ENCODE measurements at regions not wholly inside any gene's neighbourhood (a gene's known extent, or its start where the extent isn't known, plus 50 kb on each side); places are given as distances from the start of the nearest gene placed in this dataset.
"Not testable (repeated sequence)": the region's sequence is repeated elsewhere in the genome, so short reads cannot be mapped to it uniquely, and the experiment has no call there.

DNA sequence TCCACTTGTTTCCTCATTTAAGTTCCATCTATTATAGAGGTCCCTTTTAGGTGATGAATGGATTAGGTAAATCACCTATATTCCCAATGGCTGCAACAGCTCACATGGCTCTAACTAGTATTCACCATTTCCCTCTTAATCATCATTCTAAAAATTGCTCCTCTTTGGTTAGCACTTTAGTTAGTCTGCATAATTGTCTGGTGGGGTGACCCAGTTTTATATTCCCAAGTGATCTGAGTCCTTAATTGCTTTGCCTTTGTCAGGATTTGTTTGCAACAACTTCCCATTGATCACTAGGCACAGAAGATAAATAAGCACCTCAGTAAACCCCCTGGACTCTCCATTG, 395.2 kb downstream of the RAB38 start:
- ChIA-PET CTCF (no interaction called here), POLR2A (no interaction called here)

DNA sequence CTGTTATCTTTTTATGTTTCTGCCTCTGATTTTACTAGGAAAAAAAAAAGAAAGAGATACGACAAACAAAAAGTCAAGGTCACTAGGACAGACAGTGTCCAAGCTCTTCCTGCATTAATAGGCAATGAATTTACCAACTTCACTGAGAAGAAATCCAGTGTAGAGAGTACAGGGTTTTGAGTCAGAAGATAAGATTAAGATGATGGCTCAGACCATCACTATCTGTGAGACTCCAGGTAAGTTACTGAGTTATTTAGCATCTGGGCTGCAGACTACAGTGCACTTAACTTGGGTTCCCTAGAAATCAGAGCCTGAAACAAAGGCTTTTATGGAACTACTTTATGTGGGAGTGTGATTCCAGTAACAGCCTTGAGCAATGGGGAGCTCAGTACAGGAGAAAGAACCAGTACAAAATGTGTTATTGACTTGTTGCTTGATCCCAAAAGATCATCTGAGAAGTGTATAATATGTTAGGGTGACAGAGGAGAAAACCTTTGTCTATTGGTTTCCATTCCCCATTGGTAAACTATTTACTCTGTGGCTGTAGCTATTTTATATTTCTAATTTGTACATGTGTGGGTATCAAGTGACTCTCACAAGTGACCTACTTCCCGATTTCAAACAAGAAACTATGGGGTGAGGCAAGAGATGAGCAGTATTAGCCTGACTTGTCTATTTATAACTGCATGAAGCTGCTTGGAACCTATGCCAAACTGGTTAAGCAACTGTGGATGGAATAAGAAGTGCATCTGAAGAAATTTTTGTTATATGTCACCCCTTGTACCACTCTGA, 395.8 kb downstream of the RAB38 start:
- POLR2A ChIA-PET, result no interaction called here
- CTCF ChIA-PET, result no interaction called here

DNA sequence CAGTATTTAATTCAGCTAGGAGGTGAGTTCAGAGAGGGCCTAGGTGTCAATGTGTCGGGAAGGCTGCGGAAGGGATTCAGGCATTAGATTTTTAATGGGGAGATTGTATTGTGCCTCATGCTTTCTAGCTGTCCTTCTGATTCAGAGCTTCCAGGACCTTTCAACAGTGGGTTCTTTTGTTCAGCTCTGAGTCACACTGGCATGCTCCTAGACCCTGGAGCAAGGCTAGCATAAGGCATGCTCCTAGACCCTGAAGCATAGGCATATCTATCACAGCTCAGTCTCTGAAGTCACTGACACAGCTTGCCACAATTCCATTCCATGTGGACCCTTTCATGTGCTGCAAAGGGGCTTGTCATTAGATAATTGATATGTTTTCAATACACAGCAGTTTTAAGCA, 396.9 kb downstream of the RAB38 start:
- ChIA-PET CTCF (no interaction called here), POLR2A (no interaction called here)

DNA sequence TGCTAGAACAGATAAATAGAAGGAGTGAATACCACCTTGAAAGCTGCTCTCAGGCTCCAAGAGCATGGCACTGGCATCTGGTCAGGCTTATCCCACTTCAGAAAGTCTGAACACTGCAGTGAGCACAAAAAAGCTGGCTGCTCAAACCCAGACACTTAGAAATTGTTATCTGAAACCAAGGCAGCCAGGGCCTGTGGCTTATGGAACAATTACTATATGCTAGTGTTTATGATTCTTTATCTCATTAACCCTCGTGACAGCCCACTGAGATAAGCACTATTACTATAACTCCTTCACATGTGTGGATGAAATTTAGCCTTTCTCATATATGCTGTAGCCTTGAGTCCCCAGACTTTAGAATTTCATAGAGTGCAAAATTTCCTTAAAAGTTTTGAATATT, 400.2 kb downstream of the RAB38 start:
- CTCF ChIA-PET, result no interaction called here
- POLR2A ChIA-PET, result no interaction called here

DNA sequence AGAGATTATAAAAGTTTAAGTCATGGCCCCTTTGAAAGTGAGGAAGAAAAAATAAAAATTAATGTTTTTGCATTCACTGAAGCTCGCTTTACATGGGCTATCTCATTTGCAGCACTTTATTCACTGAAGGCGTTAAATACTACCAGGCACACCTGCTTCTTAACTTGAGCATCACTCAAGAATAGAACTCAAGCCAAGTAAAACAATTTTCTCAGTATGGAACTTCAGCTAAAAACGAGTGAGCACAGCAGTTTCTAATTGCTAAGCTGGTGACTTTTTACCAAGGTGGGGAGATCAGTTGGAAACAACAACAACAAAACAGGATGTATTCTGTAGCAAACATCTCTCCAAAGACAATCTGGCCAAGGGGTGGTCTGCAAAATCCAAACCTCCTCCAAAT, 405.6 kb downstream of the RAB38 start:
- CTCF ChIA-PET, result no interaction called here
- POLR2A ChIA-PET, result no interaction called here

DNA sequence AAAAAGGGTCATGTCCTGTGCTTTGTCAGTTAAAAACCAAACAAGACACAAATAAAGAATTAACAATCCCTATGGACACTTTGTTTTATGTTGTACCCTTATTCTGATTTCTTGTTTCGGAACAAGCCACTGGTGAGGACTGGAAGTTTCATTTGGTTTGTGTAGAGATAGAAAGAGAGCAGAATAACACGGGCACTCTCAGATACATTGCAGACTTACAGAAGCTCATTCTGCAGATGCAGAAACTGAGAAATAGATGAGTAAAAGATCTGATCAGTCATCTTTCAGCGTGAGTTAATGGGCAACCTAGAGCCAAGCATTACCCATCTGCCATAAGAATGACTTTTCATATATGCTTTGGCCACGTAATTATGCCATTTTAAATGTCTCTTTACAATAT, 407.6 kb downstream of the RAB38 start:
- POLR2A ChIA-PET, result no interaction called here
- CTCF ChIA-PET, result no interaction called here

DNA sequence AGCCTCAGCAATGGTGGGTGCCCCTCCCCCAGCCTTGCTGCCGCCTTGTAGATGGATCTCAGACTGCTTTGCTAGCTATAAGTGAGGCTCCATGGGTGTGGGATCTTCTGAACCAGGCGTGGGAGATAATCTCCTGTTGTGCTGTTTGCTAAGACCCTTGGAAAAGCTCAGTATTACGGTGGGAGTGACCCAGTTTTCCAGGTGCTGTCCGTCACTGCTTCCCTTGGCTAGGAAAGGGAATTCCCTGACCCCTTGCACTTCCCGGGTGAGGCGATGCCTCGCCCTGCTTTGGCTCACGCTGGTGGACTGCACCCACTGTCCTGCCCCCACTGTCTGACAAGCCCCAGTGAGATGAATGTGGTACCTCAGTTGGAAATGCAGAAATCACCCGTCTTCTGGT, 411.2 kb downstream of the RAB38 start:
- POLR2A ChIA-PET, CTCF ChIA-PET: not testable (repeated sequence)

DNA sequence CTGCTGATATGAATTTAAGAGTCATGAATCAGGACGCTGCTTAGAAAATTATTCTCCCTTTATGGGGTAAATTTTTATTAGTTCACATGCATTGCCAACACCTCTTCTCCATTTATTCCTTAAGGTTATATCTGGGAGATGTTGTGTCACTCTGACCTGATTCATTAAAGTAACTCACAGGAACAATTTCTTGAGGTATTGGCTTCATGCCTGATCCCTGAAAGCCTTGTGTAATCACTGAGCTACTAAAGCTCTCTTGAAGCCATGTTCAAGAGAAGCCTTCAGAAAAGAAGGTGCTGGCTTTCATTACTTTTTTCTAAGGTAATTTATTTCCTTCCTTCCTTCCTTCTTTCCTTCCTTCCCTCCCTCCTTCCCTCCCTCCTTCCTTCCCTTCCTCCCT, 420.6 kb downstream of the RAB38 start:
- POLR2A ChIA-PET, result no interaction called here
- CTCF ChIA-PET, result no interaction called here

DNA sequence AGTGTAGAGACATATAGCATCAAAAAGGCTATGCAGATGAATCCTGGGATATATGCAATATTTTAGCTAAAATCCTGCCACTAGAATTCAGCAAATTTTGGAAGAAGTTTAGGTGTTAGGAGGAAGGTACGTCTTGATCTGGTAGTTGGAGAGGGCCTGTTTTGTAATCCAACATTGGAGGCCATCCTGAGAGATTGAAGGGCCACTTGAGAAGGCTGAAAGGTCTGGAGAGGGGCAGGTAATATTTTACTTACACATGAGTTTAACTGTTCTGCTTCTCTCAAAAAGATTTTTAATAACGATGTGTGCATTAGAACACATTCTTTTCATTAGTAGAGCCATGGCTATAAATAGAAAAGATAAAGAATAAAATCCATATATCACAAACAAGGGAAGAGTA, 422.1 kb downstream of the RAB38 start:
- POLR2A ChIA-PET, result no interaction called here
- CTCF ChIA-PET, result no interaction called here

DNA sequence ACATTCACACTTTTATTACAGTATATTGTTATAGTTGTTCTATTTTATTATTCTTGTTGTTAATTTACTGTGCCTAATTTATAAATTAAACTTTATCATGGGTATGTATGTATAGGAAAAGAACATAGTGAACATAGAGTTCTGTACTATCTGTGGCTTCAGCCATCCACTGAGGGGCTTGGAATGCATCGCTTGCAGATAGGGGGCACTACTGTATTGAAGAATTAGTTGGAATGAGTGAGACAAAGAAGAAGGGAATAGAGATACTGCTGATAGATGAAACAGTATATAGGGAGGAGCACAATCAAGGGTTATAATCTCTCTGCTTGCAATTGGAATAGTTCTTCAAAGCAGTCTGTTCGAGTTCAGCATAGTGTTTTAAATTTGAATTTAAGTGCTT, 432.2 kb downstream of the RAB38 start:
- ChIA-PET CTCF (no interaction called here), POLR2A (no interaction called here)

DNA sequence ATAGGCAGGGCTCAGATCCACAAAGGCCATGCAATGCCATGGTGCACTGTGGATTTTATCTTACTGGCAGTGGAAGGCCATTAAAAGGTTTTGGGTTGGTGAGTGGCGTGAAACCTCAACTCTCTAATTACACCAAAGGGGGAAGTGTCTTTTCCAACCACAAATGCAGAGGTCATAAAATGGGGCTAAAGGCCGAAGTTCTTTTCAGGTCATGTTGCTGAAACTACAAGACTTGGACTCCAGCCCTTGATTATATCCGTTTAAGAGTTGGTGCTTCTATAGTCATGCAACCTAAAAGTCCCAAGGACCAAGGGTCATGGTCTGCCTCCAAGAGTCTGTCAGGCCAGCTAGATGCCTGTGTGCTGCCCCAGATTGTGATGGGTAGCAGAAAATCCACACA, 434.3 kb downstream of the RAB38 start:
- POLR2A ChIA-PET, result no interaction called here
- CTCF ChIA-PET, result no interaction called here

DNA sequence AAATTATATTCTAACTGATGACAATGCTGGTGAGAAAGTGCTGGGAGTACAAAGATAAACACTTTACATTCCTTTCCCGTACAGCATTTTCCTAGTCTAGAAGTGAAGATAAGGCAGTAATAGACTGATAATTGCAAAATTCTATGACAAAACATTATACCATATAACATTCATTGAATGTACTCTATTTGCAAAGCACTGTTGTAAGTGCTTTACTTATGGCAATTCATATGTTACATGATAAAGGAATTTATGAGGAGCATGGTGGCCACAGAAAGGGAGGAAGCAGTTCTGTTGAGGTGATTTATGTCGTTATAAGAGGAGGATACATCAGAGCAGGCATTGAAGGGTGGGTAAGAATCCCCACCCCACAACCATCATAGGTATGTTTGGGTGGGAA, 434.8 kb downstream of the RAB38 start:
- ChIA-PET POLR2A (no interaction called here), CTCF (no interaction called here)

DNA sequence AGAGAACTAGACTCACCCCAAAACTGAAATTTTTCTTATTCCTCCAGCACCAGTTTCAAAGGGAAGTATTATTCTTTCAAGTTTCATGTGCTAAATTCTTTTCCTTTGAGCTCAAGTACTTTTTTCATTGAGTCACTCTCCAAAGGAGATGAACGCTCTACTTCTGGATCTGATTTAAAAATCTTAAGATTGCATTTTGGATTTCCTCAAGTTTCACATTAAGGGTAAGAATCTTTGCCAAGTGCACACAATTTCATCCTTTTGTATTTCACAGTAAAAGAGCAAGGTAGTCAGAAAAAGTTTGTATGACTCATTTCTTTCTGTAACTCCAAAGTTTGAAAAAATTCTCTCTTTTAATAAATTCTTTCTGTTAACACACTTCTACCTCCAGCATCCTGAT, 435.5 kb downstream of the RAB38 start:
- CTCF ChIA-PET, result no interaction called here
- POLR2A ChIA-PET, result no interaction called here

DNA sequence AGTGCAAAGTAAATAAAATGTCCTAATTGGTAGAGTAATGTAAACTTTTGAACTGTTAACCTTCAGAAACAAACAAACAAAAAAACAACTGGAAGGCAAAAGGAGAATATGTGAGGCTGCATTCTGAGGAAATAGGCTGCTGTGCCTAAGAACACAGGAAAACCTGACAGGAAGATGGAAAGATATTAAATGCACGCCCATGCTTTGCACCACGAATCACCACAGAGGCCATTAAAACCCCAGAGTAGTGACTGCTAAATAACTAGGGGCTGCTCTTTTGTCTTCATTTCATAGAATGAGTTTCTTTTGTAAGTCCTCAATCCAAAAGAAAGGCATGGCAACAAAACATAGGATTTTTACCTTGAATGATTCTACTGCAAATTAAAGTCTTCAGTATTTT, 436.0 kb downstream of the RAB38 start:
- CTCF ChIA-PET, result no interaction called here
- POLR2A ChIA-PET, result no interaction called here

DNA sequence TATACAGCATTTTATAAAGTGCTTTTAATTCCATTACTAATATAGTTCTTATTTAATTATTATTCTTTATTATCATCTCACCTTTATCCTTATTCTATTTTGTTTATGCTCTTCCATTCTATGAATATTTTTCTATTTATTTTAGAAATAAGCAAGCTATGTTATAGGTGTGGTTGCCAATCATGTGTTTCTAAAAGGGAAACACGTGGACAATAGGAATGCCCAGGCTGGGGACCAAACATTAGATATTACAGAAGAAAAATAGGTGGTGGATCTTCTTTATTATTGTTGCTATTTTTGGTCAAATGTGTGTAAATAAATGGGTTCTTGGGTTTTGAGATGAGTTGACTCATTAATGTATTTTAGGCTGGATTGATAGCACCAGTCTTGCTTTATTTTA, 438.3 kb downstream of the RAB38 start:
- ChIA-PET CTCF (no interaction called here), POLR2A (no interaction called here)

DNA sequence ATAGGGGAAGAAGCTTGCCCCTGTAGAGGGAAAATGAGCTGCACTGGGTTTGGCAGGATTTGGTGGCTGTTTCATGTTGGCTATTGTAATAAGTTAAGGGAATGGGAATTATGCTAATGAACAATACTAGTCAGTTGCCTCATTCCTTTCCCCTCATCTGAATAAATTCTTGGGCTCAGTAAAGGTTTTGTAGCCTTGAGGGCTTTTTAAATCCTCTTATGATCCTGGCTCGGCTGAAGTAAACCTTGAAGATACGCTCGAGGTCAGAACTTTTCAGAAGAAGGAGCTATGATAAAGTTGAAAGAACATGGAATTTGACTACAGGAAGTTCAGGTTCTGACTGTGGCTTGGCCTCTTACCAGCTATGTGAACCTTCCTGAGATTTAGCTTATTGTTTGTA, 448.7 kb downstream of the RAB38 start:
- ChIA-PET CTCF (no interaction called here), POLR2A (no interaction called here)

DNA sequence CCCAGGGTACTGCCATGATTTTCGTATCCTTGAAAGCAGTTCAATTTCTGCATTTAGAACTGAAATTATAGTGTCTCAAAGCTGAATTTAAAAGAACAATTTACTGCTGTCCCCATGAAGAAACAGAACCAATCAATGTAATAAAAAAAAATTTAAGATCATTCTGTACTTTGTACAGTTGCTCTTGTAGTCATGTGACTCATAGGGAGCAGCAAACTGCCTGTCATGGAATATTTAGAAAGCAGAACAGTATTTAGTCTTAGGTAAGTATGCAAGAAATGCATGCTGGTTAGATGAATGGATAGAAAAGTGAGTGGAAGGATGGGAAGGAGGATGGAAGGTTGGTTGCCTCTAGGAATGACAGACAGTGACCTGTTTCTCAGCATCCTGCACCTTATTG, 450.9 kb downstream of the RAB38 start:
- ChIA-PET POLR2A (no interaction called here), CTCF (no interaction called here)

DNA sequence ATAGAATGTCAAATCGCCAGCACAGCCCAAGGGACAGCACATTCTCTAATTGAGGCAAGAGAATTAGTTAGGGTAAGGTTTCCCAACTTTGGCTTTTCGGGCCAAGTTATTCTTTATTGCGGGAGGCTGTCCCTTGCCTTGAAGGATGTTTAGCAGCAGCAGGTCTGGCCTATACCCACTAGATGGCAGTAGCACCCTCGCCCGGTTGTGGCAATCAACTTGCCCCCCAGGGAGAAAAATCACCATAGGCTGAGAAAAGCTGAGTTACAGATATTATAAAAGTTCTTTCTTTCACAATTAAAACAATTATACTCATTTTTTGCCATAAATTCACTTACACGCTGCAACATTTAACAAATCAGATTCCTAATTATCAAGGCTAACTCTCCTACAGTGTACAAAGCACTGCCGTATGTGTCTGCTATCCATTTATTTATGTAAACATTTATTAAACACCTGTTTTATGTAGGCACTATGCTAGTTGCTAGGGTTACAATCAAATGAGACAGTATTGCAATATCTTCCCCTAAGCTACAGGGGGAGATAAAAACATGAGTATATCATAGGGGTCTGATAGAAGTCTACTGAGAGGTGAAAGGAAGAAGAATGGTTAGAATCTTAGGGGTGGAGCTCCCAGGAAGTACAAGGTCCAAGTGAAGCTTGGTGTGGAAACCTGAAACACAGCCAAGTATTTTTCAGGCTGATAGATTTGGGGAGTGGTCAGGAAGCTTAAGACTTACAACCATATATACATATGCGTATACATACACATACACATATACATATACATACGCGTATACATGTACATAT, 452.3 kb downstream of the RAB38 start:
- ChIA-PET CTCF (no interaction called here), POLR2A (no interaction called here)

DNA sequence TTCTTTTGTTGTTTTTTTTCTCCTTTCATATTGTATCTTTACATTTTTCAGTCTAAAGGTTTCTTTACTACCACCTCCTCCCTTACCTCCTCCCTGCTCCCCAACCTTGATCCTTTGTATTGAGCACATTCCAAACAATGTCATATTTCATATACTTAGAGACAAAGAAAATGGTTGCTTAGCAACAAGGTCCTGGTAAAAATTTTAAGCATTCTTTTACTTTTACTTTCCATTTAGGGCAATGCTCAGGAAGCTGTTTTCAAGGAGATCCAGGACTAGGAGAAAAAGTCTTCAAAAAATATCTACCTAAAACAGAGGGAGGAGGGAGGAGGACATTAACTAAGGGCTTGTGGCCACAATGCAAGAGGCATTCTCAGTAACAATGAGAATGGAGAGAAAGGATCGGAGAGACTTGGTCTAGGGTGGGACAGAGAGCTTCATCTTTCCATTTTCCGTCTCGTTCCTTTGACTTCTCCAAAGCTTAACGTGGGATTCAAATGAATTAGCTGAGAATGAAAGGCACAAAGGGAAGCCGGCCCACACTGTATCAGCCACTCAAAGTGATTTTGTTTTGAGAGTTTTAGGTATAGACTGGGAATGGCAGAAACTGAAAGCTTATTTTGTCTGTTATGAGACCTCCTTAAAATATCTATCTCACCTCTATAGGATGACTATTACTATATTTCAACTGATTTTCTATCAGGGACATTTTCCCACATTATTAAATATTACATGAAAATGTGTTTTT, 455.7 kb downstream of the RAB38 start:
- ChIA-PET CTCF (no interaction called here), POLR2A (no interaction called here)

DNA sequence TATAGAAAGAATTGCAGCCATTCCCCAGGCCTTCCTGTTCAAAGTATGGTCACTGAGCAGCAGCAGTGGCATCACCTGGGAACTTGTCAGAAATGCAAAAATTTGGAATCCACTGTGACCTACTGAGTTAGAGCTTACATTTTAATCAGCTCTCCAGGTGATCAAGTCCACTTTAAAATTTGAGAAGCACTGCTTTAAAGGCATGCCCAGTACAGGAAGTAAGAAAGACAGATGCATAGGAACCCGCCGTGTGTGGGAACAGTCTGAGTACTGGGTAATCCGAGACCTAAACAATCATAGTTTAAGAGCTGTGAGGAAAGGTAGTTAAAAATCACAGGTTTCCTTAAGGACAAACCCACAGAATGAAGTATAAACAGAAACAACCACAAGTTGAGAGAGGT, 462.4 kb downstream of the RAB38 start:
- ChIA-PET POLR2A (no interaction called here), CTCF (no interaction called here)

DNA sequence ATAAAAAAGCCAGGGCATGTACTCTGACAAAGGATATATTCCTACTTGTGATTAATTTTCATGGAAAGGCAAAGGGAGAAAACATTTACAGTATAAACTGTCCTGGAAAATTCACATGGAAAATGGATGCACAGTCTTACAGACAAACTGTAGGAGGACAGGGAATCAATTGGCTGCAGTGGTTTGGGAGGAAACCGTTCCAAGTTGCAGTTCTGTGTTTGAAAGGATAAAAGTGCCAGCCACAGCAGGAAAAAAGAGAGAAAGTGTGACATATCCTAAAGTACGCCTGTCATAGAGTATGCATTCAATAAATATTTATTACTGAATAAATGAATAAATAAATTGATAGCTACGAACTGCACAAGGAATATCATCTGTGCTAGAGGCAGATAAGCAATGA, 462.9 kb downstream of the RAB38 start:
- ChIA-PET CTCF (no interaction called here), POLR2A (no interaction called here)

DNA sequence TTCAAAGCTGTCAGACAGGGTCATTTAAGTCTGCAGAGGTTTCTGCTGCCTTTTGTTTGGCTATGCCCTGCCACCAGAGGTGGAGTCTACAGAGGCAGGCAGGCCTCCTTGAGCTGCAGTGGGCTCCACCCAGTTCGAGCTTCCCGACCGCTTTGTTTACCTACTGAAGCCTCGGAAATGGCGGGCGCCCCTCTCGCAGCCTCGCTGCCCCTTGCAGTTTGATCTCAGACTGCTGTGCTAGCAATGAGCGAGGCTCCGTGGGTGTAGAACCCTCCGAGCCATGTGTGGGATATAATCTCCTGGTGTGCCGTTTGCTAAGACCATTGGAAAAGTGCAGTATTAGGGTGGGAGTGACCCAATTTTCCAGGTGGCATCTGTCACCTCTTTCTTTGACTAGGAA, 471.7 kb downstream of the RAB38 start:
- POLR2A ChIA-PET, CTCF ChIA-PET: not testable (repeated sequence)

Data from activated CD8-positive, alpha-beta memory T cell treated with anti-CD3 and anti-CD28 coated beads for 36 hours (primary cell).